Adrenal gland (tissue), 5 donors: ENCODE measurements at regions not wholly inside any gene's neighbourhood (a gene's known extent, or its start where the extent isn't known, plus 50 kb on each side); places are given as distances from the start of the nearest gene placed in this dataset.

Experiments used
- CTCF ChIP-seq, 6 experiments: fragments of 450-650 bp in 4 of 6; fragments of 200-600 bp in 2 of 6; sonication (generic) in 1 of 6; IDR thresholded peaks; 1 replicate in 5 of 6; 2 replicates in 1 of 6; pipeline versions ENCODE4 v1.5.1 to v1.8.0; 2016 to 2021; ENCODE audit warnings: antibody characterized with exemption in 6 of 6, mild to moderate bottlenecking in 2 of 6, moderate library complexity in 1 of 6
- POLR2A ChIP-seq, 2 donors: fragments of 450-650 bp; IDR thresholded peaks; one replicate each; pipeline ENCODE4 v1.6.1; 2017; ENCODE audit warnings: antibody characterized with exemption in 2 of 2, mild to moderate bottlenecking in 2 of 2, moderate library complexity in 1 of 2
- donor health status: DM: no; HTN: no; CAD: no.

GRCh38 chr18:25931126-25931525 is 159.3 kb downstream of the SS18 start:
- TF ChIP-seq POLR2A (IDR thresholded peaks at IDR 0.05) (no peak), CTCF (IDR thresholded peaks at IDR 0.05) (no peak)
